ENCODE measurements at regions not wholly inside any gene's neighbourhood (a gene's known extent, or its start where the extent isn't known, plus 50 kb on each side); places are given as distances from the start of the nearest gene placed in this dataset.

- Histone ChIP-seq H3K4me2 (no peak overlapping the region), H3K79me2 (replicated peaks; ENCODE audit: insufficient read depth) (peaks cover 4% of the 10 kb centered on the region; the same call in 1 of the 2 replicates), H3K9me2 (ENCODE audit: insufficient read depth) (no peaks in the 10 kb centered on the region), H3K36me3 (ENCODE audit: insufficient read depth) (no peaks in the 10 kb centered on the region), H3K4me1 (ENCODE audit: insufficient read depth) (peaks cover 13% of the 10 kb centered on the region), H3K27me3 (ENCODE audit: insufficient read depth) (no peaks in the 10 kb centered on the region), H3K4me3 (no peak overlapping the region), H2AFZ (no peak overlapping the region), H3K27ac (ENCODE audit: low read depth) (no peak overlapping the region), H4K20me1 (replicated peaks; ENCODE audit: insufficient read depth) (no peaks in the 10 kb centered on the region; the same call in 1 of the 2 replicates), H3F3A (replicated peaks; ENCODE audit: low read depth) (no peaks in the 10 kb centered on the region)
- Mint-ChIP-seq H3K9me3 (peaks cover 9% of the 10 kb centered on the region), H3K36me3 (ENCODE audit: low read depth) (peaks cover 16% of the 10 kb centered on the region), H3K27me3 (ENCODE audit: insufficient read depth, low read depth, poor library complexity) (peaks cover 10% of the 10 kb centered on the region), H3K27ac (no peak overlapping the region), H3K4me3 (no peak overlapping the region), H3K4me1 (peaks cover 21% of the 10 kb centered on the region)
- TF ChIP-seq JUNB (IDR thresholded peaks at IDR 0.05; ENCODE audit: unreplicated experiment), result no peak
- TF ChIP-seq CREB1 (CRISPR knock-in tag; IDR thresholded peaks at IDR 0.05; ENCODE audit: low read depth), result no peak
- TF ChIP-seq NANOG (IDR thresholded peaks at IDR 0.05; ENCODE audit: borderline replicate concordance), result no peak
- ATAC-seq (no peak), DNase-seq (ENCODE audit: low spot score) (no peak)
Observed at GRCh38 chr11:70532731-70533130, 134.4 kb downstream of the CTTN start.

- Histone ChIP-seq H4K20me1 (replicated peaks; ENCODE audit: insufficient read depth) (no peaks in the 10 kb centered on the region; the same call in 1 of the 2 replicates), H3K27me3 (ENCODE audit: insufficient read depth) (no peaks in the 10 kb centered on the region), H3F3A (replicated peaks; ENCODE audit: low read depth) (no peaks in the 10 kb centered on the region), H3K27ac (ENCODE audit: low read depth) (no peak overlapping the region), H2AFZ (no peak overlapping the region), H3K4me1 (ENCODE audit: insufficient read depth) (peaks cover 13% of the 10 kb centered on the region), H3K79me2 (replicated peaks; ENCODE audit: insufficient read depth) (no peaks in the 10 kb centered on the region), H3K9me2 (ENCODE audit: insufficient read depth) (no peaks in the 10 kb centered on the region), H3K36me3 (ENCODE audit: insufficient read depth) (no peaks in the 10 kb centered on the region), H3K4me3 (no peak overlapping the region), H3K4me2 (no peak overlapping the region)
- peaks cover 13% of the 10 kb centered on the region for H3K36me3 Mint-ChIP-seq (ENCODE audit: low read depth)
- peaks cover 7% of the 10 kb centered on the region for H3K9me3 Mint-ChIP-seq
- no peak overlapping the region for H3K4me3 Mint-ChIP-seq
- peaks cover 8% of the 10 kb centered on the region for H3K27me3 Mint-ChIP-seq (ENCODE audit: insufficient read depth, low read depth, poor library complexity)
- no peak for ATAC-seq
- H3K4me1 Mint-ChIP-seq, result peaks cover 24% of the 10 kb centered on the region
- no peak overlapping the region for H3K27ac Mint-ChIP-seq
- no peak for DNase-seq (ENCODE audit: low spot score)
- TF ChIP-seq EZH2phosphoT487 (IDR thresholded peaks at IDR 0.05; ENCODE audit: unreplicated experiment), result no peak
- TF ChIP-seq REST (IDR thresholded peaks at IDR 0.05; ENCODE audit: unreplicated experiment), result no peak
- TF ChIP-seq ZNF462 (CRISPR knock-in tag; IDR thresholded peaks at IDR 0.05), result no peak
- no peak for TF ChIP-seq EZH2 (IDR thresholded peaks at IDR 0.05; ENCODE audit: low read depth, unreplicated experiment)
- TF ChIP-seq JUNB (IDR thresholded peaks at IDR 0.05; ENCODE audit: unreplicated experiment), result no peak
- no peak for TF ChIP-seq CREB1 (CRISPR knock-in tag; IDR thresholded peaks at IDR 0.05; ENCODE audit: low read depth)
- TF ChIP-seq POLR2AphosphoS5 (IDR thresholded peaks at IDR 0.05; ENCODE audit: low read depth), result no peak
- no peak for TF ChIP-seq ETS1 (IDR thresholded peaks at IDR 0.05)
- TF ChIP-seq ZNF331 (CRISPR knock-in tag; IDR thresholded peaks at IDR 0.05; ENCODE audit: low read depth), result no peak
Observed at GRCh38 chr11:70535191-70535971, 137.1 kb downstream of the CTTN start.

All from GM23338 (cell line).